OCI-LY7 (cell line): ENCODE measurements at regions not wholly inside any gene's neighbourhood (a gene's known extent, or its start where the extent isn't known, plus 50 kb on each side); places are given as distances from the start of the nearest gene placed in this dataset.

Experiments used
- BruUV-seq: library from RNA; stranded (reverse); fragments of 400-500 nt; replicated peaks from 2 replicates; lab custom pipeline; 2021; lab: Mats Ljungman, UMichigan
- CTCF ChIA-PET: fragments of 300-600 bp; sonication (Branson Sonifier 250); formaldehyde crosslinking; loops from one replicate; lab custom pipeline; 2022; ENCODE audit warnings: antibody characterized with exemption; ENCODE audit not compliant: unreplicated experiment; lab: Charles Lee
- POLR2A ChIA-PET: fragments of 300-600 bp; sonication (Branson Sonifier 250); formaldehyde crosslinking; loops from one replicate; lab custom pipeline; 2022; ENCODE audit warnings: antibody characterized with exemption; lab: Charles Lee
- DNase-seq: peaks from one replicate; pipeline ENCODE4 v3.0.0-alpha.2; 2015; ENCODE audit warnings: low spot score
- H2AFZ ChIP-seq: fragments of 200-600 bp; sonication (generic), shearing (Covaris generic); 2 replicates; pipeline ENCODE4 v1.6.1; 2014; ENCODE audit warnings: mild to moderate bottlenecking, antibody characterized with exemption, low read length, moderate library complexity
- H3K27ac ChIP-seq: fragments of 200-600 bp; sonication (generic); 2 replicates; pipeline ENCODE4 v1.5.1; 2014; ENCODE audit warnings: mixed run types, low read depth, mild to moderate bottlenecking, moderate library complexity, low read length, inconsistent platforms; ENCODE audit not compliant: poor library complexity, severe bottlenecking
- H3K36me3 ChIP-seq: fragments of 200-600 bp; sonication (generic); 2 replicates; pipeline ENCODE4 v1.6.1; 2014; ENCODE audit warnings: mild to moderate bottlenecking, antibody characterized with exemption, low read length, moderate library complexity, mixed read lengths; ENCODE audit not compliant: insufficient read depth
- H3K4me1 ChIP-seq: fragments of 200-600 bp; sonication (generic); 2 replicates; pipeline ENCODE4 v1.5.1; 2014; ENCODE audit warnings: mild to moderate bottlenecking, low read length; ENCODE audit not compliant: insufficient read depth, poor library complexity, severe bottlenecking
- H3K4me2 ChIP-seq: fragments of 200-600 bp; sonication (generic); 2 replicates; pipeline ENCODE4 v1.6.1; 2014; ENCODE audit warnings: mild to moderate bottlenecking, low read length
- H3K4me3 ChIP-seq: fragments of 200-600 bp; sonication (generic); 2 replicates; pipeline ENCODE4 v1.5.1; 2014; ENCODE audit warnings: mild to moderate bottlenecking, low read depth, low read length; ENCODE audit not compliant: poor library complexity, severe bottlenecking
- H3K79me2 ChIP-seq: fragments of 200-600 bp; sonication (generic); 2 replicates; pipeline ENCODE4 v1.6.1; 2016; ENCODE audit warnings: low read depth, mild to moderate bottlenecking, low read length, moderate library complexity, mixed read lengths; ENCODE audit not compliant: insufficient read depth
- H3K9me2 ChIP-seq: fragments of 200-600 bp; sonication (generic); 2 replicates; pipeline ENCODE4 v1.6.1; 2016; ENCODE audit warnings: mild to moderate bottlenecking, low read length, mixed read lengths; ENCODE audit not compliant: insufficient read depth
- H3K9me3 ChIP-seq: fragments of 200-600 bp; sonication (generic); 2 replicates; pipeline ENCODE4 v1.6.1; 2014; ENCODE audit warnings: mild to moderate bottlenecking, mixed run types, low read length, mixed read lengths
- H4K20me1 ChIP-seq: fragments of 200-600 bp; sonication (generic); 2 replicates; pipeline ENCODE4 v1.6.1; 2014; ENCODE audit warnings: mild to moderate bottlenecking, antibody characterized with exemption, low read length, moderate library complexity, mixed read lengths; ENCODE audit not compliant: insufficient read depth
- CTCF ChIP-seq: fragments of 200-600 bp; sonication (generic); conservative IDR thresholded peaks from 2 replicates; pipeline ENCODE4 v1.5.1; 2014; ENCODE audit warnings: mild to moderate bottlenecking, antibody characterized with exemption, low read length, moderate library complexity, mixed read lengths
- EZH2phosphoT487 ChIP-seq: fragments of 200-600 bp; sonication (generic); IDR thresholded peaks from 2 replicates; pipeline ENCODE4 v1.6.1; 2018; ENCODE audit warnings: low read depth, borderline replicate concordance, mild to moderate bottlenecking, mixed run types, antibody characterized with exemption, low read length, moderate library complexity, mixed read lengths
- intact Hi-C: fragments of 100-400 bp; cut with micrococcal nuclease; formaldehyde crosslinking; loops from one replicate; pipeline ENCODE4 v1.10.0; 2022; ENCODE audit not compliant: unreplicated experiment

- Histone ChIP-seq H3K36me3 (no peaks in the 10 kb centered on the region), H3K4me3 (no peak overlapping the region), H3K9me2 (no peaks in the 10 kb centered on the region), H3K4me1 (peaks cover 7% of the 10 kb centered on the region), H2AFZ (no peak overlapping the region), H4K20me1 (no peaks in the 10 kb centered on the region), H3K27ac (no peak overlapping the region), H3K79me2 (no peaks in the 10 kb centered on the region), H3K4me2 (no peak overlapping the region), H3K9me3 (peaks cover 16% of the 10 kb centered on the region; the same call in 1 of the 2 replicates)
- TF ChIP-seq CTCF (no peak), EZH2phosphoT487 (no peak)
- intact Hi-C loops, result no loop called here
- BruUV-seq, result no TSS peak
- DNase-seq, result no peak
- CTCF ChIA-PET, result no interaction called here
- POLR2A ChIA-PET, result interaction anchor here (0.6 kb wide), 1 partner anchor 175 kb away, joined by 3 read pairs; no protein-coding TSS in a partner anchor
Measured at GRCh38 chr7:155198196-155198892, 99.3 kb upstream of the INSIG1 start.

- CTCF ChIA-PET, result no interaction called here
- Histone ChIP-seq H3K27ac (no peak overlapping the region), H3K36me3 (no peaks in the 10 kb centered on the region), H3K4me3 (no peak overlapping the region), H4K20me1 (no peaks in the 10 kb centered on the region), H3K4me1 (peaks cover 15% of the 10 kb centered on the region), H3K4me2 (no peak overlapping the region), H3K9me2 (no peaks in the 10 kb centered on the region), H2AFZ (no peak overlapping the region), H3K79me2 (no peaks in the 10 kb centered on the region), H3K9me3 (peaks cover 16% of the 10 kb centered on the region; the same call in 1 of the 2 replicates)
- POLR2A ChIA-PET, result interaction anchor here (0.6 kb wide), 2 partner anchors 11 to 175 kb away, joined by 3 to 5 read pairs; no protein-coding TSS in a partner anchor
- BruUV-seq, result no TSS peak
- TF ChIP-seq CTCF (no peak), EZH2phosphoT487 (no peak)
- intact Hi-C loops, result no loop called here
- no peak for DNase-seq
Measured at GRCh38 chr7:155198901-155199845, 98.5 kb upstream of the INSIG1 start.
